GM13976 (cell line): ENCODE measurements at regions not wholly inside any gene's neighbourhood (a gene's known extent, or its start where the extent isn't known, plus 50 kb on each side); places are given as distances from the start of the nearest gene placed in this dataset.
"Not testable (repeated sequence)": the region's sequence is repeated elsewhere in the genome, so short reads cannot be mapped to it uniquely, and the experiment has no call there.

Experiments
- DNase-seq: peaks from one replicate; pipeline ENCODE4 v3.0.0; 2012; ENCODE audit warnings: low spot score
- CTCF ChIP-seq: IDR thresholded peaks from 2 replicates; pipeline ENCODE4 v1.5.1; 2012; ENCODE audit warnings: borderline replicate concordance, mild to moderate bottlenecking; ENCODE audit not compliant: insufficient read depth; ENCODE audit errors: extremely low read depth, missing control alignments, control extremely low read depth
- in situ Hi-C: fragments of 300-500 bp; cut with MboI; formaldehyde crosslinking; loops from one replicate; pipeline ENCODE4 v1.12.0; 2022; ENCODE audit warnings: low sequenced_read_pairs, mixed read lengths, inconsistent platforms; ENCODE audit not compliant: unreplicated experiment

- no peak for TF ChIP-seq CTCF
- no peak for DNase-seq
- in situ Hi-C loops = no loop called here
These were observed 409.0 kb downstream of the DAD1 start for GRCh38 chr14:22180045-22180444.

- in situ Hi-C loops = no loop called here
- TF ChIP-seq CTCF = no peak
- no peak for DNase-seq
These were observed 409.8 kb downstream of the DAD1 start for GRCh38 chr14:22179190-22179589.

GRCh38 chr14:22178333-22178839, 410.6 kb downstream of the DAD1 start:
- no peak for DNase-seq
- in situ Hi-C loops = no loop called here
- TF ChIP-seq CTCF = no peak

- in situ Hi-C loops = no loop called here
- no peak for TF ChIP-seq CTCF
- DNase-seq = no peak
These were observed 411.2 kb downstream of the DAD1 start for GRCh38 chr14:22177870-22178269.

GRCh38 chr14:22176957-22177356, 412.1 kb downstream of the DAD1 start:
- DNase-seq = no peak
- TF ChIP-seq CTCF = no peak
- in situ Hi-C loops = no loop called here

GRCh38 chr14:22175278-22175558, 413.8 kb downstream of the DAD1 start:
- DNase-seq, in situ Hi-C loops: not testable (repeated sequence)

GRCh38 chr14:22174412-22175277, 414.4 kb downstream of the DAD1 start:
- no peak for TF ChIP-seq CTCF
- DNase-seq = no peak
- in situ Hi-C loops = no loop called here
